Ascending aorta (tissue), 2 donors: ENCODE measurements at regions not wholly inside any gene's neighbourhood (a gene's known extent, or its start where the extent isn't known, plus 50 kb on each side); places are given as distances from the start of the nearest gene placed in this dataset.

Source experiments
- DNase-seq, 2 donors: peaks; one replicate each; pipeline ENCODE4 v3.0.0-alpha.2; 2019; ENCODE audit warnings: low spot score in 2 of 2
- H3K27ac ChIP-seq, 2 donors: fragments of 200-600 bp; sonication (generic); one replicate each; pipeline ENCODE4 v1.5.1; 2016 to 2017; ENCODE audit warnings: mild to moderate bottlenecking in 1 of 2
- H3K27me3 ChIP-seq: fragments of 200-600 bp; sonication (generic); one replicate; pipeline ENCODE4 v1.5.1; 2017
- H3K36me3 ChIP-seq, 2 donors: fragments of 200-600 bp; sonication (generic); one replicate each; pipeline ENCODE4 v1.5.1; 2016
- H3K4me1 ChIP-seq, 2 donors: fragments of 200-600 bp; sonication (generic); one replicate each; pipeline ENCODE4 v1.5.1; 2016 to 2017; ENCODE audit warnings: mild to moderate bottlenecking in 1 of 2
- H3K4me3 ChIP-seq, 2 donors: fragments of 200-600 bp; sonication (generic); one replicate each; pipeline ENCODE4 v1.5.1; 2016 to 2017; ENCODE audit warnings: mild to moderate bottlenecking in 1 of 2
- H3K9me3 ChIP-seq, 2 donors: fragments of 200-600 bp; sonication (generic); one replicate each; pipeline ENCODE4 v1.5.1; 2016
- CTCF ChIP-seq, 3 experiments: fragments of 200-600 bp in 2 of 3; fragments of 450-650 bp in 1 of 3; sonication (generic) in 2 of 3; IDR thresholded peaks; one replicate each; pipeline ENCODE4 v1.5.1; 2016 to 2019; ENCODE audit warnings: antibody characterized with exemption in 3 of 3, mild to moderate bottlenecking in 1 of 3, moderate library complexity in 1 of 3
- intact Hi-C: fragments of 100-400 bp; cut with DNase I; formaldehyde crosslinking; loops from one replicate; pipeline ENCODE4 v1.15.1; 2023

- Histone ChIP-seq H3K9me3 (no peaks in the 10 kb centered on the region), H3K4me1 (no peaks in the 10 kb centered on the region), H3K27ac (no peak overlapping the region), H3K36me3 (no peaks in the 10 kb centered on the region), H3K27me3 (no peaks in the 10 kb centered on the region), H3K4me3 (no peak overlapping the region)
- no peak for DNase-seq
- intact Hi-C loops = no loop called here
- TF ChIP-seq CTCF (IDR thresholded peaks at IDR 0.05) = no peak
These were observed 52.2 kb upstream of the ABCA1 start for GRCh38 chr9:104980039-104980654.

GRCh38 chr9:104981543-104982129 lies 53.7 kb upstream of the ABCA1 start:
- no peak for DNase-seq
- intact Hi-C loops = no loop called here
- Histone ChIP-seq H3K27me3 (no peaks in the 10 kb centered on the region), H3K27ac (no peak overlapping the region), H3K4me1 (no peaks in the 10 kb centered on the region), H3K9me3 (no peaks in the 10 kb centered on the region), H3K36me3 (no peaks in the 10 kb centered on the region), H3K4me3 (no peak overlapping the region)
- no peak for TF ChIP-seq CTCF (IDR thresholded peaks at IDR 0.05)

- no peaks in the 10 kb centered on the region for H3K27me3 ChIP-seq
- H3K4me1 ChIP-seq = no peaks in the 10 kb centered on the region
- H3K36me3 ChIP-seq = no peaks in the 10 kb centered on the region
- intact Hi-C loops = no loop called here
- H3K27ac ChIP-seq = no peak overlapping the region
- no peaks in the 10 kb centered on the region for H3K9me3 ChIP-seq
- DNase-seq = no peak
- no peak for TF ChIP-seq CTCF (IDR thresholded peaks at IDR 0.05)
- no peak overlapping the region for H3K4me3 ChIP-seq
These were observed 54.6 kb upstream of the ABCA1 start for GRCh38 chr9:104982543-104982942.

GRCh38 chr9:104983491-104983890 lies 55.5 kb upstream of the ABCA1 start:
- H3K36me3 ChIP-seq = no peaks in the 10 kb centered on the region
- no peaks in the 10 kb centered on the region for H3K27me3 ChIP-seq
- intact Hi-C loops = no loop called here
- TF ChIP-seq CTCF (IDR thresholded peaks at IDR 0.05) = no peak
- no peaks in the 10 kb centered on the region for H3K9me3 ChIP-seq
- no peak overlapping the region for H3K27ac ChIP-seq
- DNase-seq = no peak
- H3K4me1 ChIP-seq = no peaks in the 10 kb centered on the region
- no peak overlapping the region for H3K4me3 ChIP-seq

GRCh38 chr9:104984121-104984520 lies 56.2 kb upstream of the ABCA1 start:
- Histone ChIP-seq H3K27ac (no peak overlapping the region), H3K9me3 (no peaks in the 10 kb centered on the region), H3K4me1 (no peaks in the 10 kb centered on the region), H3K36me3 (no peaks in the 10 kb centered on the region), H3K27me3 (no peaks in the 10 kb centered on the region), H3K4me3 (no peak overlapping the region)
- intact Hi-C loops = no loop called here
- DNase-seq = no peak
- TF ChIP-seq CTCF (IDR thresholded peaks at IDR 0.05) = no peak
